Heart right ventricle (tissue), 16 donors: ENCODE measurements at regions not wholly inside any gene's neighbourhood (a gene's known extent, or its start where the extent isn't known, plus 50 kb on each side); places are given as distances from the start of the nearest gene placed in this dataset.

Experiments
- ATAC-seq, 8 donors: fragments of 200-7000 bp; cut with Tn5 transposase; one replicate each; pipeline ENCODE4 v1.9.1; 2020; ENCODE audit warnings: mild to moderate bottlenecking in 8 of 8, moderate library complexity in 8 of 8, moderate number of reproducible peaks in 1 of 8
- DNase-seq, 2 donors: peaks; one replicate each; pipeline ENCODE4 v3.0.0-alpha.2; 2020
- H3K27ac ChIP-seq, 10 donors: fragments of 200-600 bp; sonication (generic) in 2 of 10; one replicate each; pipeline versions ENCODE4 v1.5.0 to v1.8.0; 2020 to 2022; ENCODE audit warnings: mild to moderate bottlenecking in 3 of 10
- H3K27me3 ChIP-seq, 7 donors: fragments of 200-600 bp; one replicate each; pipeline ENCODE4 v1.8.0; 2021 to 2022; ENCODE audit warnings: mild to moderate bottlenecking in 2 of 7
- H3K36me3 ChIP-seq, 9 donors: fragments of 200-600 bp; sonication (generic) in 1 of 9; one replicate each; pipeline versions ENCODE4 v1.5.0 to v1.8.0; 2020 to 2022; ENCODE audit warnings: mild to moderate bottlenecking in 2 of 9
- H3K4me1 ChIP-seq, 9 donors: fragments of 200-600 bp; sonication (generic) in 1 of 9; one replicate each; pipeline versions ENCODE4 v1.5.0 to v1.8.0; 2020 to 2022; ENCODE audit warnings: mild to moderate bottlenecking in 4 of 9
- H3K4me3 ChIP-seq, 10 donors: fragments of 200-600 bp; sonication (generic) in 2 of 10; one replicate each; pipeline versions ENCODE4 v1.5.0 to v1.8.0; 2020 to 2022; ENCODE audit warnings: mild to moderate bottlenecking in 7 of 10, moderate library complexity in 2 of 10
- H3K9me3 ChIP-seq, 11 donors: fragments of 200-600 bp in 10 of 11; sonication (generic) in 2 of 11; one replicate each; pipeline versions ENCODE4 v1.5.0 to v1.8.0; 2013 to 2022; ENCODE audit warnings: mild to moderate bottlenecking in 2 of 11, control low read depth in 1 of 11, moderate library complexity in 1 of 11
- CTCF ChIP-seq, 9 donors: fragments of 200-600 bp; sonication (generic) in 2 of 9; IDR thresholded peaks; one replicate each; pipeline versions ENCODE4 v1.5.0 to v1.8.0; 2021 to 2022; ENCODE audit warnings: antibody characterized with exemption in 9 of 9, mild to moderate bottlenecking in 5 of 9, moderate library complexity in 1 of 9
- WGBS, 2 donors: extraction: QIAGEN DNeasy Blood & Tissue Kit; methylation state at CpG; one replicate each; pipeline ENCODE4 v1.1.7; 2013; ENCODE audit warnings: inconsistent platforms in 1 of 2; 5-methylcytosine and 5-hydroxymethylcytosine counted together
- intact Hi-C, 10 donors: fragments of 100-400 bp; cut with DNase I; formaldehyde crosslinking; loops; one replicate each; pipeline versions ENCODE4 v1.11.1 to v1.14.2; 2022
- donor health status: Arrhythmogenic right ventricular cardiomyopathy.
- donor health status: ischemic (EF 13 %, LVEDD 7.1; RV severe dilation, severe dysfunction).
- donor health status: healthy with polysubstance abuse.
- donor health status: DM: no; HTN: yes; CAD: no.
- donor health status: DM: no; HTN: no; CAD: no.
- donor health status: ischemic (EF 25% LVEDD 6.9; RV normal size, moderate dysfunction).
- donor health status: ischemic (EF 25% LVEDD 5.7; RV mildly dilated, moderate dysfunction).
- donor health status: healthy.
- donor health status: DM: yes; HTN: yes; CAD: no.
- donor health status: Ischemic cardiomyopathy.
- donor health status: ischemic (EF 35%, LVEDD 5.7; RV mildly dilated, moderate dysfunction).
- donor health status: nonischemic (EF 11% LVEDD 7.7; RV severe dilation, severe dysfunction).
- donor health status: DM: yes; HTN: yes; CAD: no.
- donor health status: PGD.
- donor health status: ischemic (EF 29% LVEDD 5.4; RV normal size, mild dysfunction).
- donor health status: nonischemic (EF 23%, LVEDD 6.1; RV moderate dilation, normal function).

GRCh38 chr1:229186373-229187056 is 84.4 kb upstream of the RAB4A start:
- DNase-seq, result no peak
- 91 to 95% methylated on average over 9 of the region's 9 CpGs for WGBS, 2 donors
- ATAC-seq, result no peak

GRCh38 chr1:229190057-229190575 is 80.8 kb upstream of the RAB4A start:
- TF ChIP-seq CTCF (IDR thresholded peaks at IDR 0.05), result no peak
- no peak for ATAC-seq
- 68% methylated on average over 1 of the region's 1 CpG for WGBS, 2 donors
- peaks cover 0 to 6% (median 0%) of the 10 kb centered on the region in 7 donors for H3K27me3 ChIP-seq
- no peak overlapping the region for H3K27ac ChIP-seq
- no peak overlapping the region for H3K4me3 ChIP-seq
- H3K9me3 ChIP-seq, result no peaks in the 10 kb centered on the region
- intact Hi-C loops, result no loop called here
- DNase-seq, result no peak
- peaks cover 0 to 20% (median 0%) of the 10 kb centered on the region in 9 donors for H3K4me1 ChIP-seq
- H3K36me3 ChIP-seq, result no peaks in the 10 kb centered on the region

More at GRCh38 chr1:229186373-229187056, 84.4 kb upstream of the RAB4A start:
- no peak overlapping the region for H3K4me3 ChIP-seq
- H3K36me3 ChIP-seq, result no peaks in the 10 kb centered on the region
- H3K27me3 ChIP-seq, result peaks cover 0 to 13% (median 0%) of the 10 kb centered on the region in 7 donors
- intact Hi-C loops, result no loop called here
- H3K27ac ChIP-seq, result no peak overlapping the region
- H3K9me3 ChIP-seq, result no peaks in the 10 kb centered on the region
- TF ChIP-seq CTCF (IDR thresholded peaks at IDR 0.05), result no peak
- peaks cover 0 to 4% (median 0%) of the 10 kb centered on the region in 9 donors for H3K4me1 ChIP-seq

- no peaks in the 10 kb centered on the region for H3K9me3 ChIP-seq
- 69 to 73% methylated on average over 3 of the region's 3 CpGs for WGBS, 2 donors
- H3K27ac ChIP-seq, result peak overlapping the region in 1 of 10 donors; percentile 1
- ATAC-seq, result no peak
- no peak overlapping the region for H3K4me3 ChIP-seq
- peaks cover 0 to 20% (median 0%) of the 10 kb centered on the region in 9 donors for H3K4me1 ChIP-seq
- TF ChIP-seq CTCF (IDR thresholded peaks at IDR 0.05), result no peak
- intact Hi-C loops, result no loop called here
- no peak for DNase-seq
- H3K36me3 ChIP-seq, result no peaks in the 10 kb centered on the region
- peaks cover 0 to 6% (median 0%) of the 10 kb centered on the region in 7 donors for H3K27me3 ChIP-seq
These were observed 79.7 kb upstream of the RAB4A start for GRCh38 chr1:229191066-229191674.

- intact Hi-C loops, result no loop called here
- H3K4me3 ChIP-seq, result no peak overlapping the region
- H3K9me3 ChIP-seq, result no peaks in the 10 kb centered on the region
- TF ChIP-seq CTCF (IDR thresholded peaks at IDR 0.05), result no peak
- ATAC-seq, result no peak
- H3K4me1 ChIP-seq, result peaks cover 0 to 20% (median 0%) of the 10 kb centered on the region in 9 donors
- H3K36me3 ChIP-seq, result no peaks in the 10 kb centered on the region
- WGBS, 2 donors, result 62 to 67% methylated on average over 1 of the region's 1 CpG
- no peak for DNase-seq
- no peak overlapping the region for H3K27ac ChIP-seq
- H3K27me3 ChIP-seq, result peaks cover 0 to 3% (median 0%) of the 10 kb centered on the region in 7 donors
These were observed 78.9 kb upstream of the RAB4A start for GRCh38 chr1:229192031-229192430.
